ENCODE measurements at regions not wholly inside any gene's neighbourhood (a gene's known extent, or its start where the extent isn't known, plus 50 kb on each side); places are given as distances from the start of the nearest gene placed in this dataset.

DNA sequence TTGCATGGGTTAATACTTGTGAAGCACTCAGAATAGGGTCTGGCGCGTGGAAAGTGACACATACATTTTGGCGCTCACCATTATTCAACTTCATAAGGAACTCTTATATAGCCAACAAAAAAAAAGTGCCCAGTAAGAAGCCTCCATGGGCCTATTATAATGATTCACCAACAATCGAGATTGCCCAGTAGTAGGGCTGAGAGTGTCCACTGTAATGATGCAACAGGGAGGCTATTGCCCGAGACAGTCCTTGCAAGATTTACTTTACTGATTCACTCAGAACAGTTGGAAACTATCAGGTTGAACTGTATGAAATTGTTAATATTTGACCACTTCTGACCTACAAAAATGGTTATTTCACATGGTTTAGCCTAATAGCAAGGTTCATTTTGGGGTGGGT lies 86.0 kb downstream of the PJA1 start:
- TF ChIP-seq, protein P1, sequence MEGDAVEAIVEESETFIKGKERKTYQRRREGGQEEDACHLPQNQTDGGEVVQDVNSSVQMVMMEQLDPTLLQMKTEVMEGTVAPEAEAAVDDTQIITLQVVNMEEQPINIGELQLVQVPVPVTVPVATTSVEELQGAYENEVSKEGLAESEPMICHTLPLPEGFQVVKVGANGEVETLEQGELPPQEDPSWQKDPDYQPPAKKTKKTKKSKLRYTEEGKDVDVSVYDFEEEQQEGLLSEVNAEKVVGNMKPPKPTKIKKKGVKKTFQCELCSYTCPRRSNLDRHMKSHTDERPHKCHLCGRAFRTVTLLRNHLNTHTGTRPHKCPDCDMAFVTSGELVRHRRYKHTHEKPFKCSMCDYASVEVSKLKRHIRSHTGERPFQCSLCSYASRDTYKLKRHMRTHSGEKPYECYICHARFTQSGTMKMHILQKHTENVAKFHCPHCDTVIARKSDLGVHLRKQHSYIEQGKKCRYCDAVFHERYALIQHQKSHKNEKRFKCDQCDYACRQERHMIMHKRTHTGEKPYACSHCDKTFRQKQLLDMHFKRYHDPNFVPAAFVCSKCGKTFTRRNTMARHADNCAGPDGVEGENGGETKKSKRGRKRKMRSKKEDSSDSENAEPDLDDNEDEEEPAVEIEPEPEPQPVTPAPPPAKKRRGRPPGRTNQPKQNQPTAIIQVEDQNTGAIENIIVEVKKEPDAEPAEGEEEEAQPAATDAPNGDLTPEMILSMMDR (IDR thresholded peaks at IDR 0.05; ENCODE audit: control insufficient read depth, insufficient read depth, low read depth, low read length, missing control alignments), result no peak
- no peak for DNase-seq (ENCODE audit: low read depth)

DNA sequence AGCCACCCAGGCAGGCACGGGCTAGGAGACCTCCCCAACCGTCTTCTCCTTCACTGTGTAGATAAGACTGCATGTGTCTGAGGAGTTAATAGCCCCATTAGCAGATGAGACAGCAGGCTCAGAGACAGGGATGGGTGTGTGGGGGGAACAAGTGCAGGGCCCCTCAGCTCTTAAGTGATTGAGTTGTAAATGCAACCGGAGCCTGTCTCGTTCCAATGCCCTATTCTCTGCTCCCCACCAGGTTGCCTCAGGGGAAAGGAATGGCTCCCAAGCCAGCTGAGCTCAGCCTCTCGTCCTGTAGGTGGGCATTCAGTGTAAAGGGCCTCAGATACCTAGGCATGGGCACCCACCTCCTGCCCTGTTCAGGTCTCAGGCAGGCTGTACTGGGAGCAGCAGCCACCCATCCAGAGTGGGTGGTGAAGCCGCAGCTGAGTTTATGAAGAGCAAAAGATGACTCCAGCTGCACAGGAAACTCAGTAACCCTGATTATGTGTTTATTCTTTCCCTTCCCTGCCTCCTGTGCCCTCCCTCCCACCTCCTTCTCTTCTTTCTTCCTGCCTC lies 87.3 kb downstream of the PJA1 start:
- DNase-seq (ENCODE audit: low read depth), result no peak
- TF ChIP-seq, protein P1 (IDR thresholded peaks at IDR 0.05; ENCODE audit: control insufficient read depth, insufficient read depth, low read depth, low read length, missing control alignments), result no peak
- H3K4me3 ChIP-seq (ENCODE audit: control insufficient read depth, low read depth, low read length), result no peak overlapping the region

More for the DNA sequence above, 86.0 kb downstream of the PJA1 start:
- H3K4me3 ChIP-seq (ENCODE audit: control insufficient read depth, low read depth, low read length), result no peak overlapping the region

DNA sequence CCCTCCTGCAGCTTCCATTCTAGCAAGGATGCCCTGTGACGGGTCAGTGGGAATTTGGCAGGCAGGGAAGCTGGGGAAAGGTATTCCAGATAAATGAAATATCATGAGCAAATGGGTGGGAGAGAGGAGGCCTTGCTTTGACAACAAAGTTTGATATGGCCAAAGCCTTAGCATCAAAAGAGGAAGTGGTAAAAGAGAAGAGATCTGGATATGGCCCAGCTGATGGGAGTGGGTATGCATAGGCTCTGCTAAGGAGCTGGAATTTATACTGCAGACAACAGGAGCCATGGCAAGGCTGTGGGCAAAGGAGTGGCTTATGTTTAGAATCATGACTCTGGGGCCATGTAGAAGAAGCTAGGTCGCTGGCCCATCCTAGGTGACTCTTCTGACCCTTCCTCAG lies 89.2 kb downstream of the PJA1 start:
- TF ChIP-seq, protein P1 (IDR thresholded peaks at IDR 0.05; ENCODE audit: control insufficient read depth, insufficient read depth, low read depth, low read length, missing control alignments), result no peak
- no peak for DNase-seq (ENCODE audit: low read depth)

DNA sequence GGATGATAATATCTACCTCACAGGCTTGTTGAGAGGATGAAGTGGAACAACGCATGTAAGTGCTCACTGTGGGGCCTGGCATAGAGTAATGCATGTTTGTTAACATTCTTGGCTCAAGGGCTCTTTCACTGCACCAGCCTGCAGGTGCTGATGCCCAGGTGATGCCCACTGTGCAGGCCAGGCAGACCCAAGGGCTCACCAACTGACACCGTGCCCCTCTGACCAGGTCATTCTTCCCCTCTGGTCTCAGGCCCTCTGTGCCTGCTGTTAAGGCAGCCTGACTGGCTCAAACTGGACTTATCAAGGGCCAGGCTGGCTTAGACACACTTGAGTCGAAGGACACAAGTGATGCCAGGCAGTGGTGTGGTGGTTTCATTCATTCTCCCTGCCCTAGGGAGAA lies 90.5 kb downstream of the PJA1 start:
- no peak for DNase-seq (ENCODE audit: low read depth)
- TF ChIP-seq, protein P1 (IDR thresholded peaks at IDR 0.05; ENCODE audit: control insufficient read depth, insufficient read depth, low read depth, low read length, missing control alignments), result no peak
- H3K4me3 ChIP-seq (ENCODE audit: control insufficient read depth, low read depth, low read length), result no peak overlapping the region

More for the DNA sequence above, 89.2 kb downstream of the PJA1 start:
- H3K4me3 ChIP-seq (ENCODE audit: control insufficient read depth, low read depth, low read length), result no peak overlapping the region

DNA sequence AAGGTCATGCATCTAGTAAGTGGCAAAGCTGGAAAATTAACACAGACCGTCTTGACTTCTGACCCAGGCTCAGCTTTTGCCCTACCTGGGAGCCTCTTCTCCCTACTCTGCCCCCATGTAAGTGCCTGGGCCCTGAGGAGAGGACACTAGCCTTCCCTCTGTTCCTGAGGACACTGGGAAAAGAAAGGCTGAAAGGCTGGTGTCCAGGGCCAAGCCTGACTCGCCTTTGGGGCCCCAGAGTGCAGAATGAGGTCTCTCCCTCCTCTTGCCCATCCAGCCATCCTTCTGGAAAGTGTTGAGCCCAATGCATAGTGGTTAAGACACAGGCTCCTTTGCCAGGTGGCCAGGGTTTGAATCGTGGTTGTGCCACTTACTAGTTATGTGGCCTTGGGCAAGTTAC lies 91.5 kb downstream of the PJA1 start:
- DNase-seq (ENCODE audit: low read depth), result no peak
- no peak overlapping the region for H3K4me3 ChIP-seq (ENCODE audit: control insufficient read depth, low read depth, low read length)
- TF ChIP-seq, protein P1 (IDR thresholded peaks at IDR 0.05; ENCODE audit: control insufficient read depth, insufficient read depth, low read depth, low read length, missing control alignments), result no peak

DNA sequence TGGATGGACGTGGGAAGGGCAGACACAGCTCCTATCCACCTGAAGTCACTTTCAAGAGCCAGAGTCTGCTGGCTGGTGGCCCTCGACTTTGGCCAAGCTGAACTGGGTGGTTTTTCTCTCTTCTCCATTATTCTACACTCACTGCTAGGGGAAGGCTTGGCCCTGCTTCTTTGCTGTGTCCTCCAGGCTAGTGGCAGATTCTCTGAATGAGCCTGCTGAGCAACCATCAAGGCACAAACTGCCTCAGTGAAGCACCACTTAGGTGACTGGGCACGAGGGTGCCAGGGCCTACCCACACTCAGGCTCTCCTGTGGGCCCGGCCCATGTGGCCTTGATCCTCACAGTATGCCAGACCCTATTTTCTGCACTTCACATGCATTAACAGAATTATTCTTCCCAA lies 92.0 kb downstream of the PJA1 start:
- no peak overlapping the region for H3K4me3 ChIP-seq (ENCODE audit: control insufficient read depth, low read depth, low read length)
- TF ChIP-seq, protein P1 (IDR thresholded peaks at IDR 0.05; ENCODE audit: control insufficient read depth, insufficient read depth, low read depth, low read length, missing control alignments), result no peak
- no peak for DNase-seq (ENCODE audit: low read depth)

Measured in AG09309 (cell line).